ENCODE measurements at regions not wholly inside any gene's neighbourhood (a gene's known extent, or its start where the extent isn't known, plus 50 kb on each side); places are given as distances from the start of the nearest gene placed in this dataset.

- Mint-ChIP-seq H3K27ac (ENCODE audit: unreplicated experiment) (no peak overlapping the region), H3K36me3 (ENCODE audit: insufficient read depth, unreplicated experiment) (no peaks in the 10 kb centered on the region), H3K4me3 (ENCODE audit: low read depth, unreplicated experiment) (no peak overlapping the region), H3K9me3 (ENCODE audit: low read depth, unreplicated experiment) (no peaks in the 10 kb centered on the region), H3K27me3 (ENCODE audit: unreplicated experiment) (peaks cover 96% of the 10 kb centered on the region), H3K4me1 (ENCODE audit: low read depth, unreplicated experiment) (no peaks in the 10 kb centered on the region)
- no TSS peak for BruUV-seq (replicated peaks)
- intact Hi-C loops (cut with micrococcal nuclease; ENCODE audit: unreplicated experiment): no loop called here
- no peak for DNase-seq
- no peak for TF ChIP-seq CTCF (IDR thresholded peaks at IDR 0.05; ENCODE audit: unreplicated experiment)
- CTCF ChIA-PET: interaction anchor here (0.7 kb wide), 1 partner anchor 933 kb away, joined by 6 read pairs; no protein-coding TSS in a partner anchor
Measured at GRCh38 chr12:125295550-125295949, 230.3 kb downstream of the AACS start.

- Mint-ChIP-seq H3K9me3 (ENCODE audit: low read depth, unreplicated experiment) (no peaks in the 10 kb centered on the region), H3K4me1 (ENCODE audit: low read depth, unreplicated experiment) (no peaks in the 10 kb centered on the region), H3K27ac (ENCODE audit: unreplicated experiment) (no peak overlapping the region), H3K4me3 (ENCODE audit: low read depth, unreplicated experiment) (no peak overlapping the region), H3K27me3 (ENCODE audit: unreplicated experiment) (peaks cover 96% of the 10 kb centered on the region), H3K36me3 (ENCODE audit: insufficient read depth, unreplicated experiment) (no peaks in the 10 kb centered on the region)
- CTCF ChIA-PET: no interaction called here
- TF ChIP-seq CTCF (IDR thresholded peaks at IDR 0.05; ENCODE audit: unreplicated experiment): no peak
- intact Hi-C loops (cut with micrococcal nuclease; ENCODE audit: unreplicated experiment): no loop called here
- DNase-seq: no peak
- no TSS peak for BruUV-seq (replicated peaks)
Measured at GRCh38 chr12:125296701-125297100, 231.5 kb downstream of the AACS start.

- intact Hi-C loops (cut with micrococcal nuclease; ENCODE audit: unreplicated experiment): no loop called here
- H3K27ac Mint-ChIP-seq (ENCODE audit: unreplicated experiment): no peak overlapping the region
- no peaks in the 10 kb centered on the region for H3K36me3 Mint-ChIP-seq (ENCODE audit: insufficient read depth, unreplicated experiment)
- no peak for DNase-seq
- H3K9me3 Mint-ChIP-seq (ENCODE audit: low read depth, unreplicated experiment): no peaks in the 10 kb centered on the region
- H3K4me3 Mint-ChIP-seq (ENCODE audit: low read depth, unreplicated experiment): no peak overlapping the region
- no peaks in the 10 kb centered on the region for H3K4me1 Mint-ChIP-seq (ENCODE audit: low read depth, unreplicated experiment)
- CTCF ChIA-PET: no interaction called here
- BruUV-seq (replicated peaks): no TSS peak
- H3K27me3 Mint-ChIP-seq (ENCODE audit: unreplicated experiment): peaks cover 78% of the 10 kb centered on the region
- no peak for TF ChIP-seq CTCF (IDR thresholded peaks at IDR 0.05; ENCODE audit: unreplicated experiment)
Measured at GRCh38 chr12:125299840-125300239, 234.6 kb downstream of the AACS start.

GRCh38 chr12:125300249-125300648, 235.0 kb downstream of the AACS start:
- BruUV-seq (replicated peaks): no TSS peak
- CTCF ChIA-PET: no interaction called here
- Mint-ChIP-seq H3K27me3 (ENCODE audit: unreplicated experiment) (peaks cover 78% of the 10 kb centered on the region), H3K4me3 (ENCODE audit: low read depth, unreplicated experiment) (no peak overlapping the region), H3K4me1 (ENCODE audit: low read depth, unreplicated experiment) (no peaks in the 10 kb centered on the region), H3K9me3 (ENCODE audit: low read depth, unreplicated experiment) (no peaks in the 10 kb centered on the region), H3K27ac (ENCODE audit: unreplicated experiment) (no peak overlapping the region), H3K36me3 (ENCODE audit: insufficient read depth, unreplicated experiment) (no peaks in the 10 kb centered on the region)
- TF ChIP-seq CTCF (IDR thresholded peaks at IDR 0.05; ENCODE audit: unreplicated experiment): no peak
- DNase-seq: no peak
- intact Hi-C loops (cut with micrococcal nuclease; ENCODE audit: unreplicated experiment): no loop called here

- CTCF ChIA-PET: no interaction called here
- intact Hi-C loops (cut with micrococcal nuclease; ENCODE audit: unreplicated experiment): no loop called here
- H3K36me3 Mint-ChIP-seq (ENCODE audit: insufficient read depth, unreplicated experiment): no peaks in the 10 kb centered on the region
- H3K9me3 Mint-ChIP-seq (ENCODE audit: low read depth, unreplicated experiment): peaks cover 2% of the 10 kb centered on the region
- H3K4me3 Mint-ChIP-seq (ENCODE audit: low read depth, unreplicated experiment): no peak overlapping the region
- BruUV-seq (replicated peaks): no TSS peak
- no peak for DNase-seq
- H3K27ac Mint-ChIP-seq (ENCODE audit: unreplicated experiment): no peak overlapping the region
- no peak for TF ChIP-seq CTCF (IDR thresholded peaks at IDR 0.05; ENCODE audit: unreplicated experiment)
- H3K4me1 Mint-ChIP-seq (ENCODE audit: low read depth, unreplicated experiment): no peaks in the 10 kb centered on the region
- H3K27me3 Mint-ChIP-seq (ENCODE audit: unreplicated experiment): peaks cover 71% of the 10 kb centered on the region
Measured at GRCh38 chr12:125303337-125303736, 238.1 kb downstream of the AACS start.
